K562 (cell line): ENCODE measurements at regions not wholly inside any gene's neighbourhood (a gene's known extent, or its start where the extent isn't known, plus 50 kb on each side); places are given as distances from the start of the nearest gene placed in this dataset.

Experiments used
- CREM ChIP-seq: IDR thresholded peaks from 2 replicates; pipeline ENCODE4 v1.6.1; 2014; ENCODE audit warnings: antibody characterized with exemption, low read depth
- POLR2AphosphoS5 ChIP-seq: IDR thresholded peaks from 2 replicates; pipeline ENCODE4 v1.6.1; 2011; ENCODE audit warnings: mild to moderate bottlenecking, low read depth, low read length, moderate library complexity; ENCODE audit not compliant: control insufficient read depth, insufficient read depth
- TF ChIP-seq, protein P1 (sequence below), 3 experiments: IDR thresholded peaks in 2 of 3; conservative IDR thresholded peaks in 1 of 3; 2 replicates each; pipeline ENCODE4 v1.5.1; 2011 to 2012; ENCODE audit warnings: low read length in 3 of 3, mild to moderate bottlenecking in 3 of 3, control low read depth in 2 of 3, improper control_type of control experiment in 1 of 3, inconsistent platforms in 1 of 3, low read depth in 1 of 3, mixed read lengths in 1 of 3, moderate library complexity in 1 of 3; ENCODE audit not compliant: insufficient read depth in 2 of 3

DNA sequence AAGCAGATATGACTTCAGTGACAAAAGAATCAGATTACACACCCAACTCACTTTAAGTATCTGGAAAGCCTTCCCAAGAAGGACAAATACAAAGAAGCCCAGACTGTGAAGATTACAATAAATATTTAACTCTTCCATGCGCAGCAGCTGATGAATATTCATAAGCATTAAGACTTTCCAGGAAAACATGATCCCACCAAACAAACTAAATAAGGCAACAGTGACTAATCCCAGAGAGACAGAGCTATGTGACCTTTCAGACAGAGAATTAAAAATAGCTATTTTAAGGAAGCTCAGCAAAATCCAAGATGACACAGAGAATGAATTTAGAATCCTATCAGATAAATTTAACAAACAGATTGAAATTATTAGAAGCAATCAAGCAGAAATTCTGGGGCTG is 108.2 kb upstream of the UBE2E3 start:
- TF ChIP-seq POLR2AphosphoS5, result no peak
- TF ChIP-seq, protein P1, sequence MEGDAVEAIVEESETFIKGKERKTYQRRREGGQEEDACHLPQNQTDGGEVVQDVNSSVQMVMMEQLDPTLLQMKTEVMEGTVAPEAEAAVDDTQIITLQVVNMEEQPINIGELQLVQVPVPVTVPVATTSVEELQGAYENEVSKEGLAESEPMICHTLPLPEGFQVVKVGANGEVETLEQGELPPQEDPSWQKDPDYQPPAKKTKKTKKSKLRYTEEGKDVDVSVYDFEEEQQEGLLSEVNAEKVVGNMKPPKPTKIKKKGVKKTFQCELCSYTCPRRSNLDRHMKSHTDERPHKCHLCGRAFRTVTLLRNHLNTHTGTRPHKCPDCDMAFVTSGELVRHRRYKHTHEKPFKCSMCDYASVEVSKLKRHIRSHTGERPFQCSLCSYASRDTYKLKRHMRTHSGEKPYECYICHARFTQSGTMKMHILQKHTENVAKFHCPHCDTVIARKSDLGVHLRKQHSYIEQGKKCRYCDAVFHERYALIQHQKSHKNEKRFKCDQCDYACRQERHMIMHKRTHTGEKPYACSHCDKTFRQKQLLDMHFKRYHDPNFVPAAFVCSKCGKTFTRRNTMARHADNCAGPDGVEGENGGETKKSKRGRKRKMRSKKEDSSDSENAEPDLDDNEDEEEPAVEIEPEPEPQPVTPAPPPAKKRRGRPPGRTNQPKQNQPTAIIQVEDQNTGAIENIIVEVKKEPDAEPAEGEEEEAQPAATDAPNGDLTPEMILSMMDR (IDR thresholded peaks at IDR 0.05 in 2 of 3, conservative IDR thresholded peaks at IDR 0.05 in 1 of 3; ENCODE audit: insufficient read depth in 2 of 3, low read depth in 1 of 3, low read length in 3 of 3), result no peak
- no peak for TF ChIP-seq CREM
